ENCODE measurements at regions not wholly inside any gene's neighbourhood (a gene's known extent, or its start where the extent isn't known, plus 50 kb on each side); places are given as distances from the start of the nearest gene placed in this dataset.

- TF ChIP-seq ZFX (IDR thresholded peaks at IDR 0.05; ENCODE audit: borderline replicate concordance) = no peak
- peak overlapping the region; percentile 50 for H3K27ac ChIP-seq
These were observed 468.8 kb downstream of the EPM2A start for GRCh38 chr6:145266432-145267075.

DNA sequence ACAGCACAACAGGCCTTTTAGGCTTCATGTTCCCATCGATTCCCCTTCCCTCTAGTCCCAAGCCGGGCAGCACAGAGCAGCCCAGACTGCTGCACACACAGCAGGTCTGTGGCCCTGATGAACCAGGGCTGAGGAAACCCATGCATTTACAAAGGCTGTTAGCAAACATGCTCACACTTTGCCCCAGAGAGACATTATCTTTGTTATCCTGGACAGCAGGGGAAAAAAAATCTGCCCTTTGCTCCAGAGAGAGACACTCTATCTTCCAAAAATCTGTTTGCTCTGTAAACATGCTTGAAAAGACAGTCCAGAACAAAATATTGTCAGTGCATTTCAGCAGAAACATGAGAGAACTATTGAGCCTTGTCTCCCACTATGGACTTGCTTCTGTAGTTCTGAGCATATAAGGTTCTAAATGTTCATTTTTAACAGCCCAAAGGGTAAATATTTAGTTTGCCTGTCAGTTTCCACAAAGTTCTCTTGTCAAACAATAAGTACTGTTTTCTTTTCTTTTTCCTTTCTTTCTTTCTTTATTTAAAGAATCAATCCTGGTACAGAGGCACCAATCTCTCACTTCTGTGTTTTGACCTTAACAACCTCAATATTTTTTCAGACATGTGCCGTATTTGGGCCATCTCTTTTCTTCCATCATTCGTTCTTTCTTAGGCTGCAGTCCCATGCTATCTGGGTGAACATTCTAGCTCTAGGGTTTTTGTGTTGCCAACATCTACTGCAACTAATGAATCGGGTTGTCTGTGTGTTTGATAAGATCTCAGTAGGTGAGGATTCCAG, 468.0 kb downstream of the EPM2A start:
- TF ChIP-seq, protein P1, sequence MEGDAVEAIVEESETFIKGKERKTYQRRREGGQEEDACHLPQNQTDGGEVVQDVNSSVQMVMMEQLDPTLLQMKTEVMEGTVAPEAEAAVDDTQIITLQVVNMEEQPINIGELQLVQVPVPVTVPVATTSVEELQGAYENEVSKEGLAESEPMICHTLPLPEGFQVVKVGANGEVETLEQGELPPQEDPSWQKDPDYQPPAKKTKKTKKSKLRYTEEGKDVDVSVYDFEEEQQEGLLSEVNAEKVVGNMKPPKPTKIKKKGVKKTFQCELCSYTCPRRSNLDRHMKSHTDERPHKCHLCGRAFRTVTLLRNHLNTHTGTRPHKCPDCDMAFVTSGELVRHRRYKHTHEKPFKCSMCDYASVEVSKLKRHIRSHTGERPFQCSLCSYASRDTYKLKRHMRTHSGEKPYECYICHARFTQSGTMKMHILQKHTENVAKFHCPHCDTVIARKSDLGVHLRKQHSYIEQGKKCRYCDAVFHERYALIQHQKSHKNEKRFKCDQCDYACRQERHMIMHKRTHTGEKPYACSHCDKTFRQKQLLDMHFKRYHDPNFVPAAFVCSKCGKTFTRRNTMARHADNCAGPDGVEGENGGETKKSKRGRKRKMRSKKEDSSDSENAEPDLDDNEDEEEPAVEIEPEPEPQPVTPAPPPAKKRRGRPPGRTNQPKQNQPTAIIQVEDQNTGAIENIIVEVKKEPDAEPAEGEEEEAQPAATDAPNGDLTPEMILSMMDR (IDR thresholded peaks at IDR 0.05) = no peak
- TF ChIP-seq ZFX (IDR thresholded peaks at IDR 0.05; ENCODE audit: borderline replicate concordance) = no peak
- H3K27ac ChIP-seq = peak overlapping the region; percentile 50

DNA sequence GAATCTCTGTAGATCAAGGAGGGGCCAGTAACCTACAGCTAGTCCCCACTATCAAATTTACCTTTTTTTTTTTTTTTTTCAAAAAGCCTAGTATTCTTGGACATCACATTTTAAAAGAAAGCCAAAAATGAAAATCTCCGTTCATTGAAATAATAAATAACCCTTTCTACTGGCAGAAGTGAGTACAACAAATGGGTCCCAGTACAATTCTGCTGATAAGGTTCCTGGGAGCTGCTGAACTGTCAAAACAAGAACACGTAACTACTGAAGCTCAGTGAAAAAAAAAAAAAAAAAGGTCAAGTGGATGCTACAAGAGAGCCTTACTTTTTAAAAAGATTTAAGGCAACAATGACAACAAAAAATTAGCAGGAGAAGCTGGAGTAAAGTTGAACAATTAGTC, 464.9 kb downstream of the EPM2A start:
- TF ChIP-seq, protein P1 (IDR thresholded peaks at IDR 0.05) = no peak
- no peak for TF ChIP-seq ZFX (IDR thresholded peaks at IDR 0.05; ENCODE audit: borderline replicate concordance)
- H3K27ac ChIP-seq = no peak overlapping the region

- no peak for TF ChIP-seq ZFX (IDR thresholded peaks at IDR 0.05; ENCODE audit: borderline replicate concordance)
- no peak overlapping the region for H3K27ac ChIP-seq
These were observed 464.3 kb downstream of the EPM2A start for GRCh38 chr6:145271040-145271439.

GRCh38 chr6:145271577-145271976, 463.7 kb downstream of the EPM2A start:
- H3K27ac ChIP-seq = no peak overlapping the region
- no peak for TF ChIP-seq ZFX (IDR thresholded peaks at IDR 0.05; ENCODE audit: borderline replicate concordance)
- TF ChIP-seq, protein P1 (IDR thresholded peaks at IDR 0.05) = no peak

DNA sequence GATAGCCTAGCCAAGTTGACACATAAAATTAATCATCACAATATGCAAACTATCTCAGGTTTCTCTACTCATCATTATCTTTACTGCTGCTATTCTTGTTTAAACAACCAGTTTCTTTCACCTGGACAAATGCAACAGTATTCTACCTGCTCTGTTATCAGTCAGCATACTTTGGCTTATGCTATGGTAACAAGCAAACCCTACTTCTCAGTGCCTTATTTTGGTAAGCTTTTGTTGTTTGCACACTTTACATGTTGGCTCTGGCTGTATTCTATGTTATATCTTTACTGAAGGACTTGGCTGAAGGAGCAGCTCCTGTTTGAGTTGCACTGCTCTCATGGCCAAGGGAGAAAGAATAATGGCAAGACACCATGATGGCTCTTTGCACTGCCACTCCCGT, 463.1 kb downstream of the EPM2A start:
- TF ChIP-seq, protein P1 (IDR thresholded peaks at IDR 0.05) = no peak
- TF ChIP-seq ZFX (IDR thresholded peaks at IDR 0.05; ENCODE audit: borderline replicate concordance) = no peak
- no peak overlapping the region for H3K27ac ChIP-seq

DNA sequence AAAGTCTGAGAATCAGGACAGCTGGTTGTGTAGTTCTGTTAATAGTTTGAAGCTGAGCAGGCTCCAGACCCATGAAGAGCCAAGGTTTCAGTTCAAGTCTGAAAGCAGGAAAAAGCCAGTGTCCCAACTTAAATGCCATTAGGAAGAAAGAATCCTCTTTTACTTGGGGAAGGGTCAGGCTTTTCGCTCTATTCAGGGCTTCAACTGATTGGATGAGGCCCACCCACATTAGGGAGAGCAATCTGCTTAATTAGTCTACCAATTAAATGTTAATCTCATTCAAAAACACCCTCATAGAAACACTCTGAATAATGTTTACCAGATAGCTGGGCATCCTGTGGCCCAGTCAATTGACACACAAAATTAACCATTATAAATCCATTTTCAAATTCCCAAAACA, 462.2 kb downstream of the EPM2A start:
- no peak for TF ChIP-seq ZFX (IDR thresholded peaks at IDR 0.05; ENCODE audit: borderline replicate concordance)
- TF ChIP-seq, protein P1 (IDR thresholded peaks at IDR 0.05) = no peak
- H3K27ac ChIP-seq = no peak overlapping the region

DNA sequence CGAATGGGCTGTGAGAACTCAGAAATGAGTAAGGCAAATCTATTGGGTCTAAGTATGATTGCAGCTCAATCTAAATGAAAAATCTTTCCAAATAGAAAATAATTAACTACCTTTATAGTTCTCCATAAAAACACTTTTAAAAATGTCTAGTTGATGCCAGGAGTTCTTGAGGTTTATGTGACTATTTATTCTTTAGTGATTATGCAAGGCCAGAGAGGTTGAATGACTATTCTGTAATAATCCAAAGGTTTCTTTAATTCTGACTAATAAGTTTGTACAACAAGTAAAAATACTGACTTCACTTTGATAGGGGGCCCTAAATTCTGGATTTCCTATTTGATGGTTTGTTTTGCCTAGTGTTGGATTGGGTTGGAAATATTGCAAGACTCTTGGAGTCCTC, 461.2 kb downstream of the EPM2A start:
- TF ChIP-seq, protein P1 (IDR thresholded peaks at IDR 0.05) = no peak
- TF ChIP-seq ZFX (IDR thresholded peaks at IDR 0.05; ENCODE audit: borderline replicate concordance) = no peak
- no peak overlapping the region for H3K27ac ChIP-seq

Measured in 22Rv1 (cell line).